IPS DF 19.7 (cell line): ENCODE measurements at regions not wholly inside any gene's neighbourhood (a gene's known extent, or its start where the extent isn't known, plus 50 kb on each side); places are given as distances from the start of the nearest gene placed in this dataset.

Experiments
- DNase-seq: peaks from one replicate; pipeline ENCODE4 v3.0.0-alpha.2; 2013; ENCODE audit warnings: low read depth, low spot score

- no peak for DNase-seq
Measured at GRCh38 chr10:125343118-125343925, 183.0 kb upstream of the CTBP2 start.

GRCh38 chr10:125341611-125342010 lies 181.2 kb upstream of the CTBP2 start:
- DNase-seq: no peak

- DNase-seq: no peak
Measured at GRCh38 chr10:125340903-125341302, 180.5 kb upstream of the CTBP2 start.

- no peak for DNase-seq
Measured at GRCh38 chr10:125337510-125337909, 177.1 kb upstream of the CTBP2 start.

GRCh38 chr10:125334545-125334944 lies 174.2 kb upstream of the CTBP2 start:
- no peak for DNase-seq

GRCh38 chr10:125333769-125334168 lies 173.4 kb upstream of the CTBP2 start:
- DNase-seq: no peak

- no peak for DNase-seq
Measured at GRCh38 chr10:125333209-125333591, 172.8 kb upstream of the CTBP2 start.

GRCh38 chr10:125332548-125333208 lies 172.3 kb upstream of the CTBP2 start:
- DNase-seq: no peak

GRCh38 chr10:125331056-125331455 lies 170.7 kb upstream of the CTBP2 start:
- no peak for DNase-seq

GRCh38 chr10:125329056-125329455 lies 168.7 kb upstream of the CTBP2 start:
- DNase-seq: no peak

- no peak for DNase-seq
Measured at GRCh38 chr10:125325326-125325725, 165.0 kb upstream of the CTBP2 start.

GRCh38 chr10:125316436-125316835 lies 156.1 kb upstream of the CTBP2 start:
- DNase-seq: no peak

GRCh38 chr10:125300937-125301336 lies 140.6 kb upstream of the CTBP2 start:
- DNase-seq: no peak

GRCh38 chr10:125299461-125299860 lies 139.1 kb upstream of the CTBP2 start:
- no peak for DNase-seq

GRCh38 chr10:125296598-125296997 lies 136.2 kb upstream of the CTBP2 start:
- no peak for DNase-seq

- no peak for DNase-seq
Measured at GRCh38 chr10:125294109-125294508, 133.7 kb upstream of the CTBP2 start.

- DNase-seq: no peak
Measured at GRCh38 chr10:125291836-125292235, 131.5 kb upstream of the CTBP2 start.

GRCh38 chr10:125289461-125289860 lies 129.1 kb upstream of the CTBP2 start:
- DNase-seq: no peak

GRCh38 chr10:125284875-125285597 lies 124.7 kb upstream of the CTBP2 start:
- DNase-seq: peak; percentile 54

GRCh38 chr10:125283836-125284614 lies 123.7 kb upstream of the CTBP2 start:
- no peak for DNase-seq

GRCh38 chr10:125283191-125283835 lies 123.0 kb upstream of the CTBP2 start:
- DNase-seq: no peak
